Stomach smooth muscle (tissue), 2 donors: ENCODE measurements at regions not wholly inside any gene's neighbourhood (a gene's known extent, or its start where the extent isn't known, plus 50 kb on each side); places are given as distances from the start of the nearest gene placed in this dataset.
"Not testable (repeated sequence)": the region's sequence is repeated elsewhere in the genome, so short reads cannot be mapped to it uniquely, and the experiment has no call there.

Source experiments
- H3K27ac ChIP-seq: one replicate; pipeline ENCODE4 v1.7.0; 2013; ENCODE audit warnings: mild to moderate bottlenecking, low read length, inconsistent platforms
- H3K27me3 ChIP-seq, 2 donors: one replicate each; pipeline ENCODE4 v1.7.0; 2013; ENCODE audit warnings: low read length in 2 of 2; ENCODE audit not compliant: insufficient read depth in 2 of 2, control insufficient read depth in 1 of 2
- H3K36me3 ChIP-seq, 2 donors: one replicate each; pipeline ENCODE4 v1.7.0; 2013; ENCODE audit warnings: low read length in 2 of 2; ENCODE audit not compliant: control insufficient read depth in 2 of 2, insufficient read depth in 2 of 2
- H3K4me1 ChIP-seq: one replicate; pipeline ENCODE4 v1.7.0; 2013; ENCODE audit warnings: low read length; ENCODE audit not compliant: control insufficient read depth, insufficient read depth
- H3K4me3 ChIP-seq, 2 donors: one replicate each; pipeline ENCODE4 v1.7.0; 2013; ENCODE audit warnings: low read length in 2 of 2
- H3K9ac ChIP-seq, 2 donors: one replicate each; pipeline ENCODE4 v1.7.0; 2013; ENCODE audit warnings: low read length in 2 of 2, mild to moderate bottlenecking in 1 of 2
- H3K9me3 ChIP-seq, 2 donors: one replicate each; pipeline ENCODE4 v1.7.0; 2013; ENCODE audit warnings: low read length in 2 of 2; ENCODE audit not compliant: control insufficient read depth in 2 of 2
- donor health status: healthy.
- donor health status: Pancreatic carcinoma.

DNA sequence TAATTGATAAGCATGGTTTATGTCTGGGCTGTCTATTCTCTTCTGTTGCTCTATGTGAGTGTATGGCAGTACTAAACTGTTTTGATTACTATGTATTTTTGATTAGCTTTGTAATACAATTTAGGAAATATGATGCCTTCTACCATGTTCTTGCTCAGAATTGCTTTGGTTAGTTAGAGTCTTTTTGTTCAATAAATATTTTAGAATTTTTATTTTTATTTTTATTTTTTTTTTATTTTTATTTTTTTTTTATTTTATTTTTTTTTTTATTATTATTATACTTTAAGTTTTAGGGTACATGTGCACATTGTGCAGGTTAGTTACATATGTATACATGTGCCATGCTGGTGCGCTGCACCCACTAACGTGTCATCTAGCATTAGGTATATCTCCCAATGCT is 710.3 kb downstream of the GBE1 start:
- not testable (repeated sequence) for H3K4me1 ChIP-seq, H3K27me3 ChIP-seq, H3K9ac ChIP-seq, H3K36me3 ChIP-seq, H3K4me3 ChIP-seq, H3K9me3 ChIP-seq, H3K27ac ChIP-seq

DNA sequence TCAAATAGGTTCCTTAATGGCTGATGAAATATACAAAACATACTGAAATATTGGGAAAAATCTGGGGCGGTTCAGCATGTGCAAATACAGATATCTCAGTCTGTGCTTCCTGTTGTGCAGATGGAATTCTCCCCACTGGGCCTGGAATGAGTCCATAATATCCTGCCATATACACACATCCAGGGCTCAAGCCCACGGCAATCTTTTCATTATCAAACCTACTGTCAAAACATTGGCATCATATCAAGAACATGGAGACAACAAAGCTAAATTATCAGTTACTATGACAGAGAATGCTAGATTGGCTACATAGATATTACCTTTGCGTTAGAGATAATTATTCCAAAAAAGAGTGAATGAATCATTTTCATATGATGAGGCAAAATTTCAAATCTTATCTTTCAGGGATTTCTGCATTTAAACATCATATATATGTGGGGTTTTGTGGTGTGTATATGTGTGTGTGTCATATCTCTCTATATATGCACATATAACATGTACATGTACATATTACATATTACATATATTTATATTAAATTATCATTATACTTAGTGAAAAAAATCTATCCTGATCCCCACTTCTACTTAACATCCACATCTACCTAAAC is 713.3 kb downstream of the GBE1 start:
- H3K27me3 ChIP-seq = no peaks in the 10 kb centered on the region
- H3K36me3 ChIP-seq = no peaks in the 10 kb centered on the region
- no peaks in the 10 kb centered on the region for H3K4me1 ChIP-seq
- H3K27ac ChIP-seq = no peak overlapping the region
- no peak overlapping the region for H3K9ac ChIP-seq
- H3K9me3 ChIP-seq = no peaks in the 10 kb centered on the region
- no peak overlapping the region for H3K4me3 ChIP-seq

DNA sequence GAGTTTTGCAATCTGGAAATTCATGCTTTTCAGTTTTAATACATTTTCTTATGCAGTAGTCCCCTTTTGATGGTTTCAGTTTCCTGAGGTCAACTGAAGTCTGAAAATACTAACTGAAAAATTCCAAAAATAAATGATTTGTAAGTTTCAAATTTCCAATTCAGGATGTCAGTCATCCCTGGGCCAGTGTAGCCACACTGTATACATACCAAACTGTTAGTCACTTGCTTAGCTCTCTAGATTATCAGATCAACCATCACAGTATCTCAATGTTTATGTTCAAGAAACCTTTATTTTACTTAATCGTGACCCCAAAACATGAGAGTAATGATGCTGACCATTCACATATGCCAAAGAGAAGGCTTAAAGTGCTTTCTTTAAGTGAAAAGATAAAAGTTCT is 715.5 kb downstream of the GBE1 start:
- Histone ChIP-seq H3K9ac (no peak overlapping the region), H3K4me3 (no peak overlapping the region), H3K27ac (no peak overlapping the region), H3K4me1 (no peaks in the 10 kb centered on the region), H3K27me3 (no peaks in the 10 kb centered on the region), H3K36me3 (no peaks in the 10 kb centered on the region), H3K9me3 (no peaks in the 10 kb centered on the region)

GRCh38 chr3:81045246-81045645 is 716.2 kb downstream of the GBE1 start:
- Histone ChIP-seq H3K9ac (no peak overlapping the region), H3K36me3 (no peaks in the 10 kb centered on the region), H3K27ac (no peak overlapping the region), H3K4me1 (no peaks in the 10 kb centered on the region), H3K9me3 (no peaks in the 10 kb centered on the region), H3K27me3 (no peaks in the 10 kb centered on the region), H3K4me3 (no peak overlapping the region)

- H3K36me3 ChIP-seq = no peaks in the 10 kb centered on the region
- no peaks in the 10 kb centered on the region for H3K27me3 ChIP-seq
- no peak overlapping the region for H3K27ac ChIP-seq
- H3K9ac ChIP-seq = no peak overlapping the region
- no peak overlapping the region for H3K4me3 ChIP-seq
- H3K9me3 ChIP-seq = no peaks in the 10 kb centered on the region
- no peaks in the 10 kb centered on the region for H3K4me1 ChIP-seq
Measured at GRCh38 chr3:81043660-81044199, 717.7 kb downstream of the GBE1 start.

DNA sequence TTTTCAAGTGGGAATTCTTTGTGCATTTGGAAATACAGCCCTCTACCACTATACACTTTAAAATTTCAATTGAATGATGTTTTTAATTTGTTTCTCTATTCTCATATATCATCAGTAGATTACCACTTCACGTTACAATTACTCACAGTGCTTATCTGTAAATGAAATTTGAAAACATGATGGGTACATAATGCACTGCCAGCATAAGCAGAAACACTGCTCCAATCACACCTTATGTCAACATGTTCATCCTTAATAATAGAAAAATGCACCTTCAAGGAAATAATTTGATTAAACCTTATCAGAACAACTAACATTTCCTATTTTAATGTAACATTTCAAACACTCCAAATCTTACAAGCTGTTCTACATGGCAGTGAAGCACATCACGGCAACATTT is 718.4 kb downstream of the GBE1 start:
- Histone ChIP-seq H3K27ac (no peak overlapping the region), H3K36me3 (no peaks in the 10 kb centered on the region), H3K4me1 (no peaks in the 10 kb centered on the region), H3K9me3 (no peaks in the 10 kb centered on the region), H3K4me3 (no peak overlapping the region), H3K9ac (no peak overlapping the region), H3K27me3 (no peaks in the 10 kb centered on the region)

DNA sequence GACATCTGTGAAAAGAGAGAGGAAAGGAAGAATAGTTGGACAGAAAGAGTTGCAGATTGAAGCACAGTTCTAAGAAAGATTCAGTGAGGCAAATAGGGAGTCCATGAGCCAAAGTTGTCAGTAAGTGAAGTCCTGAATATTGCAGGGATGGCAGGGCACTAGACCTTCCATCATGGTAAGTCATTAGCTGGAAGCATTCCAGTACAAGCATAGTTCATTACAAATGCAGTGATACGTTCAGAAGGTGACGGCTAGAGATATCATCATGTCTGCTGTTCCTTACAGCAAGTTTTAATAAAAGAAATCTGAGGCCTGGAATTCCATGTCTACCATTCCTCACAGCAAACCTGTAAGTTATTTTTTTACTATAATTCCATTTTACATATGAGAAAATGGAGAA is 720.1 kb downstream of the GBE1 start:
- Histone ChIP-seq H3K4me1 (no peaks in the 10 kb centered on the region), H3K4me3 (no peak overlapping the region), H3K27me3 (no peaks in the 10 kb centered on the region), H3K36me3 (no peaks in the 10 kb centered on the region), H3K9ac (no peak overlapping the region), H3K9me3 (no peaks in the 10 kb centered on the region), H3K27ac (no peak overlapping the region)

- Histone ChIP-seq H3K27me3 (no peaks in the 10 kb centered on the region), H3K9me3 (no peaks in the 10 kb centered on the region), H3K4me1 (no peaks in the 10 kb centered on the region), H3K27ac (no peak overlapping the region), H3K9ac (no peak overlapping the region), H3K4me3 (no peak overlapping the region), H3K36me3 (no peaks in the 10 kb centered on the region)
Measured at GRCh38 chr3:81040107-81040506, 721.3 kb downstream of the GBE1 start.

DNA sequence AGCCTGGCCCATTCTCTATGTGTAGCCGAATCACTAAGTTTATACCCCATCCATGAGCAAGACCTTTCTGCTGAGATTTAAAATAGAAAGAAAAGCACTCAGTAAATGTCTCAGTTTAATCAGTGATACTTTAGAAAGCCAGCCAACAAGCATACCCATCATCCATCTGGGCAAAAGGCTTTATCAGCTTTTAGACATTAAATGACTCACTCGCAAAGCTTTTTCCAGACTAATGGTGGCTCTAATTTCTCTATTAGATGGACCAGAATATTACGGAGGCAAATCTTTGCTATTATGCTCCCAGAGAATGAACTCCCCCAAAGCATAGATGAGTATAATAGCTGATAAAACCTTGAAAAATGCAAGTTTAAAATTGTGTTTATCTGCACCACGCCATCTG is 727.8 kb downstream of the GBE1 start:
- no peak overlapping the region for H3K27ac ChIP-seq

DNA sequence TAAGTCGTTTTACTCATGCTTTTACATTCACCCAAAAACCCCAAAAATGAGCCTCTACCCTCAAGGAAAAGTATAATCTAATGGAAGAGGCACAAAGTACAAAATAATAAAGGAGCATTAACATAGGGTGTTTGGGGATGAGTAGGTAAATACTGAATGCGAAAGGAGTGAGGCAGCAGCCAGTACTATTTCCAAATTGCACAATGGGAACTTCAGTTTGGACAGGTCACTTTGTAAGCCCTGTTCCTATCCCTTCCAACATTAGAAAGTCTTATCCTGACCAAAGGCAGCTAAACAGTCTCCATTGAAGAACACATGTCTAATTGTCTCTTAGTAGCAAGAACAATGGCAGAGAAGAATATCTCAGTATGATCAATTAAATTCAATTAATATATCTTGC is 728.3 kb downstream of the GBE1 start:
- no peaks in the 10 kb centered on the region for H3K27me3 ChIP-seq
- no peaks in the 10 kb centered on the region for H3K36me3 ChIP-seq
- no peak overlapping the region for H3K27ac ChIP-seq
- H3K9me3 ChIP-seq = no peaks in the 10 kb centered on the region
- no peak overlapping the region for H3K9ac ChIP-seq
- no peak overlapping the region for H3K4me3 ChIP-seq
- H3K4me1 ChIP-seq = no peaks in the 10 kb centered on the region

More for the DNA sequence above, 727.8 kb downstream of the GBE1 start:
- Histone ChIP-seq H3K9ac (no peak overlapping the region), H3K9me3 (no peaks in the 10 kb centered on the region), H3K4me1 (no peaks in the 10 kb centered on the region), H3K27me3 (no peaks in the 10 kb centered on the region), H3K4me3 (no peak overlapping the region), H3K36me3 (no peaks in the 10 kb centered on the region)

- Histone ChIP-seq H3K9ac (no peak overlapping the region), H3K4me1 (no peaks in the 10 kb centered on the region), H3K9me3 (no peaks in the 10 kb centered on the region), H3K4me3 (no peak overlapping the region), H3K36me3 (no peaks in the 10 kb centered on the region), H3K27me3 (no peaks in the 10 kb centered on the region), H3K27ac (no peak overlapping the region)
Measured at GRCh38 chr3:81029861-81030260, 731.6 kb downstream of the GBE1 start.
